PC-3 (cell line): ENCODE measurements at regions not wholly inside any gene's neighbourhood (a gene's known extent, or its start where the extent isn't known, plus 50 kb on each side); places are given as distances from the start of the nearest gene placed in this dataset.

Experiments used
- CTCF ChIP-seq: fragments of 300-600 bp; sonication (generic); conservative IDR thresholded peaks from 2 replicates; pipeline ENCODE4 v1.5.1; 2017; ENCODE audit warnings: antibody characterized with exemption, low read depth, mild to moderate bottlenecking, low read length
- EZH2phosphoT487 ChIP-seq: fragments of 300-600 bp; sonication (generic); IDR thresholded peaks from 2 replicates; pipeline ENCODE4 v1.6.1; 2018; ENCODE audit warnings: mild to moderate bottlenecking, antibody characterized with exemption, low read length, borderline replicate concordance

GRCh38 chr13:95457294-95457693 is 95.2 kb upstream of the CLDN10 start:
- TF ChIP-seq CTCF (no peak), EZH2phosphoT487 (no peak)
